ENCODE measurements at regions not wholly inside any gene's neighbourhood (a gene's known extent, or its start where the extent isn't known, plus 50 kb on each side); places are given as distances from the start of the nearest gene placed in this dataset.
"Not testable (repeated sequence)": the region's sequence is repeated elsewhere in the genome, so short reads cannot be mapped to it uniquely, and the experiment has no call there.

DNA sequence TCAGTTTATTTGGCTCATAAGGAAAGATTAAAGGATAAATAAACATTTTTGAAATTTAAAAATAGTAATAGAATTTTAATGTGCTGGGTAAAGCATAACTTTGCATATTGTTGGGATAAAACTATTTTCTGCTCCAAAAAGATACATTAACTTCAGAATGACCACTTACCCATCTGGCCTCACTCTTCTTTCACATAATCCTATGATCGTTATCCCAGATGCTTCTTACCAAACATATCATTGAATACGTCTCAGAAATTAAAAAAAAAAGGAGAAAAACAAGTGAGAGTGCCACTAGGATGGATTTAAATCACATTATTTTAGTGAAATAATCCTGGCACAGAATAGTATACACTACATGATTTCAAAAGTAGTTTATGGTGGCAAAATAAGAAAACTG, 677.5 kb upstream of the ZWINT start:
- DNase-seq (ENCODE audit: low read depth, low spot score), result no peak
- no peak overlapping the region for H3K4me3 ChIP-seq (ENCODE audit: low read length)

DNA sequence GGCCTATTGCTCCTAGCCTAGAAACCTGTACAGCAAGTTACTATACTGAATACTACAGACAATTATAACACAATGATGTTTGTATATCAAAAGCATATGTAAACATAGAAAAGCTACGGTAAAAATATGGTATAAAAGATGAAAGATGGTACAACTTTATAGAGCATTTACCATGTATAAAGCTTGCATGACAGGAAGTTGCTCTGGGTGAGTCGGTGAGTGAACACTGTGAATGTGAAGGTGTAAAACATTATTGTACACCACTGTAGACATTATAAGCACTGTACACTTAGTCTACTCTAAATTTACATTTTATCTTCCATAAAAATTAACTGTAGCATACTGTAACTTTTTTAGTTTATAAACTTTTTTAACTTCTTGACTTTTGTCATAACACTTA, 674.3 kb upstream of the ZWINT start:
- H3K4me3 ChIP-seq (ENCODE audit: low read length), result no peak overlapping the region
- DNase-seq (ENCODE audit: low read depth, low spot score), result no peak

- DNase-seq (ENCODE audit: low read depth, low spot score); H3K4me3 ChIP-seq (ENCODE audit: low read length): not testable (repeated sequence)
These were observed 671.2 kb upstream of the ZWINT start for GRCh38 chr10:57032301-57032700.

GRCh38 chr10:57031346-57031745, 670.3 kb upstream of the ZWINT start:
- DNase-seq (ENCODE audit: low read depth, low spot score), result no peak
- H3K4me3 ChIP-seq (ENCODE audit: low read length), result no peak overlapping the region

- H3K4me3 ChIP-seq (ENCODE audit: low read length), result no peak overlapping the region
These were observed 665.2 kb upstream of the ZWINT start for GRCh38 chr10:57026307-57026706.

DNA sequence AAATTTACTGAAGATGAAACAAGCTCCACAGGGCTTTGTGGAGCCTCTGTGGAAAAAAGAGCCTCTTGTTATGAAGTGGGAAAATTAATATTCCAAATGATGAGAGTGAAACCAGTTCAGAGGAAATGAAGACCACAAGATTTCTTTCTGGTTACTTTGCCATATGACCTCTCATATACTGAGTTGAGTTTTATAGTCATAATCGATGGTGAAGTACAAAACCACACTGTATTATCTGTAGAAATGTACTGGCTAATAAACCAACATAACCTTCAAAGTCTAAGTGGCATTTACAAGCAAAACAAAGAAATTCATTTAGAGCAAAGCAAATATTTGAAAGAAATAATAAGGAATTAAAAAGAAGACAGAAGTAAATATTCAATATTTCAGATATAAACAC, 662.6 kb upstream of the ZWINT start:
- no peak for DNase-seq (ENCODE audit: low read depth, low spot score)
- H3K4me3 ChIP-seq (ENCODE audit: low read length), result no peak overlapping the region

More at GRCh38 chr10:57026307-57026706, 665.2 kb upstream of the ZWINT start:
- DNase-seq (ENCODE audit: low read depth, low spot score), result no peak

DNA sequence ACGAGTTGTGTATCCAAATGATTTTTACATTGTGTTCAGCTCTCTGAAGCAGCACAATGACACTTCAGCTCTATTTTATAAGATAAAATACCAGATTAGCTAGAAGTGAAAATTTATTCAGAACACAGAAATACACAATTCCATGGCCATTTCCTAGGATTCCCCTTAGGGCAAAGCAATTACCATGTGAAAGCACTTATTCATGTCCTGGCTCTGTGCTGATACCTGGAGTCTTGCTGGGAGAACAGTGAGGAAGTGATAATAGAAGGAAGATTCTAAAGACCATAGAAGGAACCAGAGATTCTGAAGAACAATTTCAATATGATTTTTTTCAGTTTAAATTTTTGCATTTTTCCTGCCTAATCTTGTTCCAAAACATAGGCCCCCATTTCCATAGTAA, 657.4 kb upstream of the ZWINT start:
- no peak for DNase-seq (ENCODE audit: low read depth, low spot score)
- H3K4me3 ChIP-seq (ENCODE audit: low read length), result no peak overlapping the region

DNA sequence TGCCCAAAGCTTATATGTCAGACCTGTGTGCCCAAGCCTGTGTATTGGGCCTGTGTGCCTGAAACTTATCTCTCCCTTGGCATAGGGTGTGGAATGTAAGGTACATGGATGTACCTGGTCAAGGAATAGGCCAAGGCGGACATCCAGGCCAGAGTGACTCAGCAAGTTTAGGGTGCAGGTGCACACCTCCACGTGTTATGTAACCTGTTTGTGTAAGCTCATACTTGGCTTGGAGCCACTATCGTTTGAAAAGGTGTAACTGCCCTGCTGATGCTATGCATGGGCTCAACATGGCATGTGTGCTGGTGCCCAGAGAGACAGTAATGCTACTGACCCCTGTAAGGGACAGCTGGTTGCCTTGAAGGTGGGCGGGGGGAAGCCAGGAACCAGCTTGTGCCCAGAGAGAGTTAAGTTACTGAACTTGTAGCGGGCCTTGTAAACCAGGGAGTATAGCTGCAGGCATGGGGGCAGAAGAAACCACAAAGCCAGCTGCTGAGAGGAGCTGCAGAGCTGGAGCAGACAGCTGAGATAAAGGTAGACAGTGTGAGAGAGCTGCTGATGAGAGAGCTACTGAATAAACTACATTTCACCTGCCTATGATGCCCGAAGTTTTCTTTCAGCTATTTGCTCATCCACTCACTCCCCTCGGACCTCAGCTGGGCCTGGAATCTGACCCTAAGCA, 656.4 kb upstream of the ZWINT start:
- no peak overlapping the region for H3K4me3 ChIP-seq (ENCODE audit: low read length)
- peak; percentile 11 for DNase-seq (ENCODE audit: low read depth, low spot score)

- H3K4me3 ChIP-seq (ENCODE audit: low read length), result no peak overlapping the region
- DNase-seq (ENCODE audit: low read depth, low spot score), result no peak
These were observed 654.7 kb upstream of the ZWINT start for GRCh38 chr10:57015595-57016318.

DNA sequence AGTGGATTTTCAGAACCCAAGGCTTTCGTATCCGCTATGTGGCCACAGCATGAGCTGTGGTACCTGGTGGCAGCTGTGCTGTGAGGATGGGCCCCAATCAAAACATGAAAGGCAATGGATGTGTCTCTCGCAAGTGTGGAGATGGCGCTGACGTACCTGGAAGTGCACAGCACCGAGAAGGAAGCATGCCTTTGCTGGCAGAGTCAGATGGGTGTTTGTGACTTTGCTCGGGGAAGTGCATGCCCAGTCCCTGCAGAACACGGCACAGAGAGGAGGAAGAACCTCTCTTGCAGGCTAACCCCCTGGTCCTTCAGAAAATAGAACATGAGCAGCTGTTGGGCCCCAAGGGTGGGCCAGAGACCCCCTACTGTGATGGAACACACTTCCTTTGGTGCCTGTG, 654.1 kb upstream of the ZWINT start:
- H3K4me3 ChIP-seq (ENCODE audit: low read length), result no peak overlapping the region
- DNase-seq (ENCODE audit: low read depth, low spot score), result no peak

DNA sequence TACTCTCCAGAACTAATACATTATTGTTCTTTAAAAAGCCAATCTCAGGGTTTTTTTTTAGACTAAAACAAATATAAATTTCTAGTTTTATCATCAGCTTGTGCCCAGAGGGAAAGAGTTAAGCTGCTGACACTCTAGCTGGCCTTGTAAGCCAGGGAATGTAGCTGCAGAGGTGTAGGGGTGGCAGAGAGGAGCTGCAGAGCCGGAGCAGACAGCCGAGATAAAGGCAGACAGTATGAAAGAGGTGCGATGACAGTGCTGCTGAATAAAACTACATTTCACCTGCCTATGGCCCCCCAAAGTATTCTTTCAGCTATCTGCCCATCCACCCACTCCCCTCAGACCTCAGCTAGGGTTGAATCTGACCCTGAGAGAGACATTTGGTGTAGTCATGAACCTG, 653.7 kb upstream of the ZWINT start:
- no peak for DNase-seq (ENCODE audit: low read depth, low spot score)

GRCh38 chr10:57008189-57008588, 647.1 kb upstream of the ZWINT start:
- H3K4me3 ChIP-seq (ENCODE audit: low read length), result no peak overlapping the region
- DNase-seq (ENCODE audit: low read depth, low spot score), result no peak

More for the DNA sequence above, 653.7 kb upstream of the ZWINT start:
- H3K4me3 ChIP-seq (ENCODE audit: low read length), result no peak overlapping the region

- H3K4me3 ChIP-seq (ENCODE audit: low read length), result no peak overlapping the region
- DNase-seq (ENCODE audit: low read depth, low spot score), result no peak
These were observed 630.6 kb upstream of the ZWINT start for GRCh38 chr10:56991591-56992069.

DNA sequence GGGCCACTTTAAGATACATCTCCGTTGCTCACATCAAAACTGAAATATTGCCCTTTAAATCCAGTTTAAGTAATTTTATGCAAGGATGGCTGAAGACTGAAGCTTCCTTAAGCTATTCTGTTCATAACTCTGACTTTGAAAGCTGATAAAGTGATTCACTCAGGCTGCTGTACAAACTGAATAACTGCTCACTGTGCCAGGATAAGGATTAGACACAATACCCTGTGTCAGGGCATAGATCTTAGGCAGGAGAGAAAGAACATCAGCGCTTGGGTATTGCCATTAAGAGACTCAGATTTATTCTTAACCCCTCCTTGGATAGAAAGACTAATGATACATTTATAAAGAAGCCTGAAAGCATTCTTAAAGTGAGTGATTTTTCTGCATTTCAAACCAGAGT, 614.5 kb upstream of the ZWINT start:
- no peak overlapping the region for H3K4me3 ChIP-seq (ENCODE audit: low read length)

GRCh38 chr10:56973766-56974165, 612.7 kb upstream of the ZWINT start:
- no peak for DNase-seq (ENCODE audit: low read depth, low spot score)
- no peak overlapping the region for H3K4me3 ChIP-seq (ENCODE audit: low read length)

More for the DNA sequence above, 614.5 kb upstream of the ZWINT start:
- DNase-seq (ENCODE audit: low read depth, low spot score), result no peak

DNA sequence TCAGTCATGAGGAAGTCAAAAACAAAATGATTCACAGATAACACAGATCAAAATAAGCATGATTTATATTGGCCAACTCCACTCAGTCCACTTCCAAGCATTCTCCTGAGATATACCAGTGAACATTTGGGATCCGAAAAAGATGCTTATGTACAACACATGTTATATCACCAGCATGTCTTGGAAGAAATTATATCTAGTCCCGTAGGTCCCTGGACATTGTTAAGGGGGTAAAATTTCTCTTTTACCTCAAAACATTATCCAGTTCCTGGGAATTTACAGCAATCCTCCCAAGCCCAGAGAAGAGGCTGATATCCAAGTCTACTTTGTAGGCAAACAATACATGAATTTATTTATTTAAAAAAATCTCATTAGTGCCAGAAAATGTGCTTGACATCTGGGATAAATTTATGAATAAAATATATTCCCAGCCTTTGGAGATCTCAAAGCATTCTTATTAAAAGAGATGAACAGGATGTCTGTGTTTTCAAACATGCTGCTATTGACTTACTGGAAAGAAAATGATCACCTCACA, 582.2 kb upstream of the ZWINT start:
- H3K4me3 ChIP-seq (ENCODE audit: low read length), result no peak overlapping the region
- no peak for DNase-seq (ENCODE audit: low read depth, low spot score)

GRCh38 chr10:56934515-56934914, 573.5 kb upstream of the ZWINT start:
- no peak for DNase-seq (ENCODE audit: low read depth, low spot score)

GRCh38 chr10:56928714-56929113, 567.7 kb upstream of the ZWINT start:
- no peak for DNase-seq (ENCODE audit: low read depth, low spot score)

More at GRCh38 chr10:56934515-56934914, 573.5 kb upstream of the ZWINT start:
- H3K4me3 ChIP-seq (ENCODE audit: low read length), result no peak overlapping the region

GRCh38 chr10:56927701-56928100, 566.6 kb upstream of the ZWINT start:
- H3K4me3 ChIP-seq (ENCODE audit: low read length), result no peak overlapping the region
- DNase-seq (ENCODE audit: low read depth, low spot score), result no peak

More at GRCh38 chr10:56928714-56929113, 567.7 kb upstream of the ZWINT start:
- no peak overlapping the region for H3K4me3 ChIP-seq (ENCODE audit: low read length)

GRCh38 chr10:56920601-56921261, 559.7 kb upstream of the ZWINT start:
- DNase-seq (ENCODE audit: low read depth, low spot score), result no peak
- no peak overlapping the region for H3K4me3 ChIP-seq (ENCODE audit: low read length)
